Panc1 (cell line): ENCODE measurements at regions not wholly inside any gene's neighbourhood (a gene's known extent, or its start where the extent isn't known, plus 50 kb on each side); places are given as distances from the start of the nearest gene placed in this dataset.

ENCODE experiments used
- ATAC-seq: fragments of 200-7000 bp; cut with Tn5 transposase; 2 replicates; pipeline ENCODE4 v1.9.1; 2020; ENCODE audit warnings: mild to moderate bottlenecking, moderate library complexity
- BruUV-seq: library from RNA; stranded (reverse); fragments of 400-500 nt; replicated peaks from 2 replicates; lab custom pipeline; 2021; lab: Mats Ljungman, UMichigan
- CTCF ChIA-PET: fragments of 300-600 bp; sonication (Branson Sonifier 250); formaldehyde crosslinking; loops from one replicate; lab custom pipeline; 2022; ENCODE audit warnings: antibody characterized with exemption; lab: Charles Lee
- POLR2A ChIA-PET: fragments of 300-600 bp; sonication (Branson Sonifier 250); formaldehyde crosslinking; loops from one replicate; lab custom pipeline; 2022; ENCODE audit warnings: antibody characterized with exemption; lab: Charles Lee
- DNase-seq: peaks from one replicate; pipeline ENCODE4 v3.0.0-alpha.2; 2010; ENCODE audit warnings: low read depth, low spot score
- H3K27ac ChIP-seq: 2 replicates; pipeline ENCODE4 v1.5.1; 2011; ENCODE audit warnings: mild to moderate bottlenecking, low read length, inconsistent platforms
- H3K27me3 ChIP-seq: fragments of 200-500 bp; sonication (Bioruptor generic); 2 replicates; pipeline ENCODE4 v1.6.0; 2014; ENCODE audit warnings: low read length, inconsistent platforms; ENCODE audit not compliant: control insufficient read depth, insufficient read depth
- H3K36me3 ChIP-seq: fragments of 200-500 bp; sonication (Bioruptor generic); 2 replicates; pipeline ENCODE4 v1.5.1; 2014; ENCODE audit warnings: inconsistent platforms, mild to moderate bottlenecking, low read length, moderate library complexity; ENCODE audit not compliant: control insufficient read depth, insufficient read depth
- H3K4me1 ChIP-seq: 2 replicates; pipeline ENCODE4 v1.5.1; 2011; ENCODE audit warnings: inconsistent platforms, mild to moderate bottlenecking, low read length, moderate library complexity; ENCODE audit not compliant: control insufficient read depth, insufficient read depth
- H3K4me3 ChIP-seq, 2 experiments: 2 replicates each; pipeline ENCODE4 v1.5.1; 2011 to 2012; ENCODE audit warnings: low read depth in 2 of 2, low read length in 2 of 2, mild to moderate bottlenecking in 2 of 2, inconsistent platforms in 1 of 2, moderate library complexity in 1 of 2
- H3K9me3 ChIP-seq: fragments of 200-500 bp; sonication (Bioruptor generic); 2 replicates; pipeline ENCODE4 v1.5.1; 2014; ENCODE audit warnings: low read depth, mild to moderate bottlenecking, inconsistent platforms, low read length, moderate library complexity; ENCODE audit not compliant: control insufficient read depth, insufficient read depth
- POLR2AphosphoS5 ChIP-seq: IDR thresholded peaks from 2 replicates; pipeline ENCODE4 v1.6.1; 2012; ENCODE audit warnings: mild to moderate bottlenecking, low read depth, low read length, moderate library complexity
- SIN3A ChIP-seq: IDR thresholded peaks from 2 replicates; pipeline ENCODE4 v1.6.1; 2012; ENCODE audit warnings: low read depth, mild to moderate bottlenecking, low read length, moderate library complexity, borderline replicate concordance; ENCODE audit not compliant: insufficient read depth
- TCF7L2 ChIP-seq: IDR thresholded peaks from 2 replicates; pipeline ENCODE4 v1.6.1; 2011; ENCODE audit warnings: mild to moderate bottlenecking, low read depth, low read length, inconsistent platforms
- in situ Hi-C: cut with HindIII; loops from 2 replicates; pipeline ENCODE4 v1.10.0; 2016; ENCODE audit warnings: low sequenced_read_pairs, low pct_unique_long_range_greater_than_20kb
- intact Hi-C: fragments of 100-400 bp; cut with micrococcal nuclease; formaldehyde crosslinking; loops from one replicate; pipeline ENCODE4 v1.10.0; 2022; ENCODE audit not compliant: unreplicated experiment
- TF ChIP-seq, protein P1 (sequence below): fragments of 450-650 bp; IDR thresholded peaks from 2 replicates; pipeline ENCODE4 v1.5.1; 2017; ENCODE audit warnings: mild to moderate bottlenecking
- TF ChIP-seq, protein P2 (sequence below), 2 experiments: IDR thresholded peaks; 2 replicates each; pipeline ENCODE4 v1.6.1; 2011 to 2012; ENCODE audit warnings: low read depth in 2 of 2, control low read depth in 1 of 2, low read length in 1 of 2, mild to moderate bottlenecking in 1 of 2, moderate library complexity in 1 of 2; ENCODE audit not compliant: insufficient read depth in 1 of 2

DNA sequence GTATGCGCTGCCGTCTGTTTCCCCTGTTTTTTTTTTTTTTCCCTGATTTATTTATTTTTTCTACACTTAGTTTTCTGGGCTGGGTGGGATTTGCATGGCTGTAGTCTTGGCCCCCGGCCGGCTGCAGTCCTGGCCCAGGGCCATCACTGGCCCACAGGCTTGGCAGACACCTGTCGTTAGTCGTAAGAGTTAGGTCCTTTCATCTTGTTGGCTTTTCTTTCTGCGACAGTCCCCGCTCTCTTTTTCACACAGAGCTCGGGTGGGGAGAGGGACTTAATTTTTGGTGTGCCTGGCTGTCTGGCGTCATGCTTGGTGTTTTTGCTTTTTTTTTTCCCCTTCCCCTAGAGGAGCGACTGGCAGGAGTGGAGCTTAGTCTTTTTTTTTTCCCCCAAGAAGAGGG lies 183.4 kb downstream of the KLF13 start:
- intact Hi-C loops (no loop called here), in situ Hi-C loops (no loop called here)
- H3K27ac ChIP-seq, result no peak overlapping the region
- DNase-seq (no peak), ATAC-seq (no peak)
- POLR2A ChIA-PET, result no interaction called here
- CTCF ChIA-PET, result no interaction called here
- H3K9me3 ChIP-seq, result no peaks in the 10 kb centered on the region
- no TSS peak for BruUV-seq
- TF ChIP-seq, protein P1, sequence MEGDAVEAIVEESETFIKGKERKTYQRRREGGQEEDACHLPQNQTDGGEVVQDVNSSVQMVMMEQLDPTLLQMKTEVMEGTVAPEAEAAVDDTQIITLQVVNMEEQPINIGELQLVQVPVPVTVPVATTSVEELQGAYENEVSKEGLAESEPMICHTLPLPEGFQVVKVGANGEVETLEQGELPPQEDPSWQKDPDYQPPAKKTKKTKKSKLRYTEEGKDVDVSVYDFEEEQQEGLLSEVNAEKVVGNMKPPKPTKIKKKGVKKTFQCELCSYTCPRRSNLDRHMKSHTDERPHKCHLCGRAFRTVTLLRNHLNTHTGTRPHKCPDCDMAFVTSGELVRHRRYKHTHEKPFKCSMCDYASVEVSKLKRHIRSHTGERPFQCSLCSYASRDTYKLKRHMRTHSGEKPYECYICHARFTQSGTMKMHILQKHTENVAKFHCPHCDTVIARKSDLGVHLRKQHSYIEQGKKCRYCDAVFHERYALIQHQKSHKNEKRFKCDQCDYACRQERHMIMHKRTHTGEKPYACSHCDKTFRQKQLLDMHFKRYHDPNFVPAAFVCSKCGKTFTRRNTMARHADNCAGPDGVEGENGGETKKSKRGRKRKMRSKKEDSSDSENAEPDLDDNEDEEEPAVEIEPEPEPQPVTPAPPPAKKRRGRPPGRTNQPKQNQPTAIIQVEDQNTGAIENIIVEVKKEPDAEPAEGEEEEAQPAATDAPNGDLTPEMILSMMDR, result no peak
- TF ChIP-seq SIN3A (no peak), POLR2AphosphoS5 (no peak), TCF7L2 (no peak)
- TF ChIP-seq, protein P2, sequence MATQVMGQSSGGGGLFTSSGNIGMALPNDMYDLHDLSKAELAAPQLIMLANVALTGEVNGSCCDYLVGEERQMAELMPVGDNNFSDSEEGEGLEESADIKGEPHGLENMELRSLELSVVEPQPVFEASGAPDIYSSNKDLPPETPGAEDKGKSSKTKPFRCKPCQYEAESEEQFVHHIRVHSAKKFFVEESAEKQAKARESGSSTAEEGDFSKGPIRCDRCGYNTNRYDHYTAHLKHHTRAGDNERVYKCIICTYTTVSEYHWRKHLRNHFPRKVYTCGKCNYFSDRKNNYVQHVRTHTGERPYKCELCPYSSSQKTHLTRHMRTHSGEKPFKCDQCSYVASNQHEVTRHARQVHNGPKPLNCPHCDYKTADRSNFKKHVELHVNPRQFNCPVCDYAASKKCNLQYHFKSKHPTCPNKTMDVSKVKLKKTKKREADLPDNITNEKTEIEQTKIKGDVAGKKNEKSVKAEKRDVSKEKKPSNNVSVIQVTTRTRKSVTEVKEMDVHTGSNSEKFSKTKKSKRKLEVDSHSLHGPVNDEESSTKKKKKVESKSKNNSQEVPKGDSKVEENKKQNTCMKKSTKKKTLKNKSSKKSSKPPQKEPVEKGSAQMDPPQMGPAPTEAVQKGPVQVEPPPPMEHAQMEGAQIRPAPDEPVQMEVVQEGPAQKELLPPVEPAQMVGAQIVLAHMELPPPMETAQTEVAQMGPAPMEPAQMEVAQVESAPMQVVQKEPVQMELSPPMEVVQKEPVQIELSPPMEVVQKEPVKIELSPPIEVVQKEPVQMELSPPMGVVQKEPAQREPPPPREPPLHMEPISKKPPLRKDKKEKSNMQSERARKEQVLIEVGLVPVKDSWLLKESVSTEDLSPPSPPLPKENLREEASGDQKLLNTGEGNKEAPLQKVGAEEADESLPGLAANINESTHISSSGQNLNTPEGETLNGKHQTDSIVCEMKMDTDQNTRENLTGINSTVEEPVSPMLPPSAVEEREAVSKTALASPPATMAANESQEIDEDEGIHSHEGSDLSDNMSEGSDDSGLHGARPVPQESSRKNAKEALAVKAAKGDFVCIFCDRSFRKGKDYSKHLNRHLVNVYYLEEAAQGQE (IDR thresholded peaks at IDR 0.05; ENCODE audit: insufficient read depth in 1 of 2, low read depth in 2 of 2, low read length in 1 of 2), result no peak
- H3K27me3 ChIP-seq, result no peaks in the 10 kb centered on the region; the same call in 1 of the 2 replicates
- H3K4me3 ChIP-seq, result no peak overlapping the region
- H3K36me3 ChIP-seq, result no peaks in the 10 kb centered on the region
- no peaks in the 10 kb centered on the region for H3K4me1 ChIP-seq

DNA sequence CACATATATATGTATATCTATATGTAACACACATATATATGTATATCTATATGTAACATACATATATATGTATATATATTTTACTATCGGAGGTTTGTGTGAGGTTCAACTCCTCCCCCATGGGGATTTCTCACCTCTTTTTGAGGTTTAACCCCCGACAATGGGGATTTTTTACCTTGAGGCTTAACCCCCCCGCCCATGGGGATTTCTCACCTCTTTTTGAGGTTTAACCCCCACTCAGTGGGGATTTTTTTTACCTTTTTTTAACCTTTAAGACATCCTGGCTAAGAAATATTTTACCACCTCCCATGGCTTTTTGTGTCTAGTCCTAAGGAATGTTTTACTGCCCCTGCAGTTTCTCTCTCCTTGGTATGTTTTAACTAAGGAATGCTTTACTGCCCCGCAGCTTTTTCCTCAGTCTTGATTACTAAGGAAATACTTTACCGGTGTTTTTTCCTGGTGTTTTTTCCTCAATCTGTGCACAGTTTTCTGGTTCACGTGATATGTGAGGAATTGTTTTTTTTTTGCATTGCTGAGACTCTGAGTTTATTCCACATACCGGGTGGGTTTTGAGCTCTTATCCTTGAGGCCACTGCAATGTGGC lies 185.2 kb downstream of the KLF13 start:
- Histone ChIP-seq H3K9me3 (no peaks in the 10 kb centered on the region), H3K4me3 (no peak overlapping the region), H3K4me1 (no peaks in the 10 kb centered on the region), H3K27me3 (no peaks in the 10 kb centered on the region; the same call in 1 of the 2 replicates), H3K36me3 (no peaks in the 10 kb centered on the region), H3K27ac (no peak overlapping the region)
- TF ChIP-seq, protein P2 (IDR thresholded peaks at IDR 0.05; ENCODE audit: insufficient read depth in 1 of 2, low read depth in 2 of 2, low read length in 1 of 2), result no peak
- TF ChIP-seq POLR2AphosphoS5 (no peak), SIN3A (no peak), TCF7L2 (no peak)
- TF ChIP-seq, protein P1, result no peak
- in situ Hi-C loops, result no loop called here
- CTCF ChIA-PET, result no interaction called here
- intact Hi-C loops, result no loop called here
- ATAC-seq (no peak), DNase-seq (no peak)
- POLR2A ChIA-PET, result no interaction called here
- BruUV-seq, result no TSS peak
